T-helper 9 cell (primary cell): ENCODE measurements at regions not wholly inside any gene's neighbourhood (a gene's known extent, or its start where the extent isn't known, plus 50 kb on each side); places are given as distances from the start of the nearest gene placed in this dataset.
"Not testable (repeated sequence)": the region's sequence is repeated elsewhere in the genome, so short reads cannot be mapped to it uniquely, and the experiment has no call there.

Source experiments
- DNase-seq: peaks from one replicate; pipeline ENCODE4 v3.0.0-alpha.2; 2020

- no peak for DNase-seq
Observed at GRCh38 chr22:40094485-40094884, 83.2 kb upstream of the TNRC6B start.

- not testable (repeated sequence) for DNase-seq
Observed at GRCh38 chr22:40099887-40100286, 77.8 kb upstream of the TNRC6B start.

GRCh38 chr22:40105755-40106154 lies 72.0 kb upstream of the TNRC6B start:
- no peak for DNase-seq

GRCh38 chr22:40107244-40107643 lies 70.5 kb upstream of the TNRC6B start:
- DNase-seq = no peak

- DNase-seq = no peak
Observed at GRCh38 chr22:40107851-40108378, 69.8 kb upstream of the TNRC6B start.

GRCh38 chr22:40108396-40108795 lies 69.3 kb upstream of the TNRC6B start:
- DNase-seq = no peak

GRCh38 chr22:40108926-40109325 lies 68.8 kb upstream of the TNRC6B start:
- DNase-seq = not testable (repeated sequence)

GRCh38 chr22:40111451-40111850 lies 66.3 kb upstream of the TNRC6B start:
- no peak for DNase-seq

GRCh38 chr22:40112595-40112994 lies 65.1 kb upstream of the TNRC6B start:
- no peak for DNase-seq

GRCh38 chr22:40113696-40114095 lies 64.0 kb upstream of the TNRC6B start:
- no peak for DNase-seq

- no peak for DNase-seq
Observed at GRCh38 chr22:40114411-40114810, 63.3 kb upstream of the TNRC6B start.

GRCh38 chr22:40116496-40117200 lies 61.1 kb upstream of the TNRC6B start:
- peak; percentile 37 for DNase-seq

GRCh38 chr22:40118979-40119378 lies 58.7 kb upstream of the TNRC6B start:
- no peak for DNase-seq

GRCh38 chr22:40120848-40121247 lies 56.9 kb upstream of the TNRC6B start:
- no peak for DNase-seq

GRCh38 chr22:40121461-40121860 lies 56.3 kb upstream of the TNRC6B start:
- DNase-seq = no peak

GRCh38 chr22:40122792-40123191 lies 54.9 kb upstream of the TNRC6B start:
- no peak for DNase-seq

GRCh38 chr22:40123387-40123786 lies 54.3 kb upstream of the TNRC6B start:
- DNase-seq = no peak
